ENCODE measurements at regions not wholly inside any gene's neighbourhood (a gene's known extent, or its start where the extent isn't known, plus 50 kb on each side); places are given as distances from the start of the nearest gene placed in this dataset.

- peaks cover 0 to 2% (median 0%) of the 10 kb centered on the region in 7 donors for H3K9me3 Mint-ChIP-seq
- no peak overlapping the region for H3K27ac Mint-ChIP-seq
- no peaks in the 10 kb centered on the region for H3K27me3 ChIP-seq (ENCODE audit: control insufficient read depth in 2 of 2, insufficient read depth in 2 of 2, low read length in 2 of 2)
- H3K36me3 Mint-ChIP-seq, result no peaks in the 10 kb centered on the region
- no peaks in the 10 kb centered on the region for H3K36me3 ChIP-seq (replicated peaks in 1 of 2; ENCODE audit: control insufficient read depth in 1 of 2, insufficient read depth in 2 of 2, low read length in 2 of 2)
- H3K27ac ChIP-seq (ENCODE audit: low read depth in 1 of 2, low read length in 2 of 2), result no peak overlapping the region
- intact Hi-C loops (cut with micrococcal nuclease), result no loop called here
- TF ChIP-seq CTCF (IDR thresholded peaks at IDR 0.05), result no peak
- H3K9ac ChIP-seq (ENCODE audit: insufficient read depth, low read length, poor library complexity, severe bottlenecking), result no peak overlapping the region
- WGBS (ENCODE audit: insufficient coverage), result no CpG with 5 or more reads among the region's 3 CpGs
- no peak overlapping the region for H3K4me2 ChIP-seq (replicated peaks; ENCODE audit: extremely low read depth, low read length, poor library complexity, severe bottlenecking)
- no peaks in the 10 kb centered on the region for H3K27me3 Mint-ChIP-seq (ENCODE audit: low read depth in 3 of 3)
- no peak overlapping the region for H2AFZ ChIP-seq (ENCODE audit: insufficient read depth, low read depth, low read length, poor library complexity, severe bottlenecking)
- no peaks in the 10 kb centered on the region for H3K9me3 ChIP-seq (replicated peaks in 1 of 2; ENCODE audit: control insufficient read depth in 1 of 2, insufficient read depth in 1 of 2, low read length in 2 of 2)
- no peak overlapping the region for H3K4me3 Mint-ChIP-seq
- no peaks in the 10 kb centered on the region for H3K4me1 ChIP-seq (ENCODE audit: control insufficient read depth in 1 of 2, insufficient read depth in 2 of 2, low read length in 2 of 2)
- no peak overlapping the region for H3K4me3 ChIP-seq (replicated peaks in 1 of 3; ENCODE audit: low read depth in 2 of 3, low read length in 3 of 3)
- H4K20me1 ChIP-seq (ENCODE audit: insufficient read depth, low read length), result no peaks in the 10 kb centered on the region
- H3K79me2 ChIP-seq (ENCODE audit: insufficient read depth, low read length), result no peaks in the 10 kb centered on the region
- no peak for DNase-seq
- H3K4me1 Mint-ChIP-seq, result no peaks in the 10 kb centered on the region
Observed at GRCh38 chr7:113383638-113384037, 265.3 kb upstream of the SMIM30 start.

GRCh38 chr7:113379746-113380145 lies 261.4 kb upstream of the SMIM30 start:
- no peaks in the 10 kb centered on the region for H3K9me3 ChIP-seq (replicated peaks in 1 of 2; ENCODE audit: control insufficient read depth in 1 of 2, insufficient read depth in 1 of 2, low read length in 2 of 2)
- no peak overlapping the region for H3K4me3 ChIP-seq (replicated peaks in 1 of 3; ENCODE audit: low read depth in 2 of 3, low read length in 3 of 3)
- DNase-seq, result no peak
- Mint-ChIP-seq H3K4me3 (no peak overlapping the region), H3K27me3 (ENCODE audit: low read depth in 3 of 3) (no peaks in the 10 kb centered on the region), H3K9me3 (peaks cover 0 to 2% (median 0%) of the 10 kb centered on the region in 7 donors), H3K4me1 (no peaks in the 10 kb centered on the region), H3K36me3 (no peaks in the 10 kb centered on the region), H3K27ac (no peak overlapping the region)
- intact Hi-C loops (cut with micrococcal nuclease), result no loop called here
- no peak overlapping the region for H3K9ac ChIP-seq (ENCODE audit: insufficient read depth, low read length, poor library complexity, severe bottlenecking)
- H3K4me2 ChIP-seq (replicated peaks; ENCODE audit: extremely low read depth, low read length, poor library complexity, severe bottlenecking), result no peak overlapping the region
- TF ChIP-seq CTCF (IDR thresholded peaks at IDR 0.05), result no peak
- no peaks in the 10 kb centered on the region for H3K36me3 ChIP-seq (replicated peaks in 1 of 2; ENCODE audit: control insufficient read depth in 1 of 2, insufficient read depth in 2 of 2, low read length in 2 of 2)
- no peak overlapping the region for H2AFZ ChIP-seq (ENCODE audit: insufficient read depth, low read depth, low read length, poor library complexity, severe bottlenecking)
- WGBS (ENCODE audit: insufficient coverage), result 100% methylated on average over 2 of the region's 3 CpGs
- no peaks in the 10 kb centered on the region for H3K4me1 ChIP-seq (ENCODE audit: control insufficient read depth in 1 of 2, insufficient read depth in 2 of 2, low read length in 2 of 2)
- H3K27ac ChIP-seq (ENCODE audit: low read depth in 1 of 2, low read length in 2 of 2), result no peak overlapping the region
- no peaks in the 10 kb centered on the region for H4K20me1 ChIP-seq (ENCODE audit: insufficient read depth, low read length)
- no peaks in the 10 kb centered on the region for H3K79me2 ChIP-seq (ENCODE audit: insufficient read depth, low read length)
- no peaks in the 10 kb centered on the region for H3K27me3 ChIP-seq (ENCODE audit: control insufficient read depth in 2 of 2, insufficient read depth in 2 of 2, low read length in 2 of 2)

Data from CD14-positive monocyte (primary cell).